RWPE2 (cell line): ENCODE measurements at regions not wholly inside any gene's neighbourhood (a gene's known extent, or its start where the extent isn't known, plus 50 kb on each side); places are given as distances from the start of the nearest gene placed in this dataset.
"Not testable (repeated sequence)": the region's sequence is repeated elsewhere in the genome, so short reads cannot be mapped to it uniquely, and the experiment has no call there.

Experiments used
- ATAC-seq: fragments of 200-7000 bp; cut with Tn5 transposase; 3 replicates; pipeline ENCODE4 v1.9.1; 2021; ENCODE audit warnings: low read depth
- DNase-seq: peaks from one replicate; pipeline ENCODE4 v3.0.0-alpha.2; 2020; ENCODE audit warnings: low spot score
- H3K27ac ChIP-seq: fragments of 450-650 bp; 2 replicates; pipeline ENCODE4 v1.5.1; 2017; ENCODE audit warnings: mild to moderate bottlenecking; ENCODE audit not compliant: poor library complexity, severe bottlenecking
- H3K27me3 ChIP-seq: fragments of 250-450 bp; sonication (Bioruptor Pico); 2 replicates; pipeline ENCODE4 v1.5.1; 2021; ENCODE audit warnings: mild to moderate bottlenecking, moderate library complexity; ENCODE audit not compliant: insufficient read depth, poor library complexity, severe bottlenecking
- H3K36me3 ChIP-seq: fragments of 250-450 bp; sonication (Bioruptor Pico); 2 replicates; pipeline ENCODE4 v1.5.1; 2020; ENCODE audit warnings: low read depth, mild to moderate bottlenecking, moderate library complexity
- H3K4me1 ChIP-seq: fragments of 250-450 bp; sonication (Bioruptor Pico); 2 replicates; pipeline ENCODE4 v1.5.1; 2021; ENCODE audit warnings: mild to moderate bottlenecking, moderate library complexity; ENCODE audit not compliant: insufficient read depth, poor library complexity, severe bottlenecking
- H3K4me3 ChIP-seq: fragments of 250-450 bp; sonication (Bioruptor Pico); 2 replicates; pipeline ENCODE4 v1.5.1; 2021; ENCODE audit warnings: mild to moderate bottlenecking, moderate library complexity; ENCODE audit not compliant: severe bottlenecking
- H3K9me3 ChIP-seq: fragments of 250-450 bp; sonication (Bioruptor Pico); 2 replicates; pipeline ENCODE4 v1.5.1; 2021; ENCODE audit warnings: mild to moderate bottlenecking, moderate library complexity; ENCODE audit not compliant: severe bottlenecking
- TF ChIP-seq, protein P1 (sequence below): fragments of 450-650 bp; IDR thresholded peaks from one replicate; pipeline ENCODE4 v1.5.1; 2017; ENCODE audit warnings: mild to moderate bottlenecking, moderate library complexity; ENCODE audit not compliant: poor library complexity, severe bottlenecking

DNA sequence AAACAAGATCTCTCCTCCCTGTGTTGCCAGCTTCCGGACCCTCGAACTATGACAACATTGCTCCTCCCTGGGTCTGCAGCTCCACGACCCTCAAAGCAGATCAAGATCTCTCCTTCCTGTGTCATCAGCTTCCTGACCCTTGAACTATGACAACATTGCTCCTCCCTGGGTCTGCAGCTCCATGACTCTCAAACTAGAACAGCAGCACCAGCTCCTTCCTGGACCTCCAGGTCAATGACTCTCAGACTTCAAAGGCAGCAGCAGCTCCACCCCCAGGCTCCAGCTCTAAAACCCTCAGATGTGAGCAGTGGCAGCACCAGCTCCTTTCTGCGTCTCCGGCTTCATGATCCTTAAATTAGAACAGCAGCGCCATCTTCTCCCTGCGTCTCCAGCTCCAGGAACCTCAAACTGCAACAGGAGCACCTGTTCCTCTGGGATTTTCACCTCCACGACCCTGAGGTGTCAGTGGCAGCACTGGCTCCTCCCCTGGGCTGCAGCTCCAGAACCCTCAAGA lies 341.0 kb upstream of the SULF2 start:
- no peak for DNase-seq

DNA sequence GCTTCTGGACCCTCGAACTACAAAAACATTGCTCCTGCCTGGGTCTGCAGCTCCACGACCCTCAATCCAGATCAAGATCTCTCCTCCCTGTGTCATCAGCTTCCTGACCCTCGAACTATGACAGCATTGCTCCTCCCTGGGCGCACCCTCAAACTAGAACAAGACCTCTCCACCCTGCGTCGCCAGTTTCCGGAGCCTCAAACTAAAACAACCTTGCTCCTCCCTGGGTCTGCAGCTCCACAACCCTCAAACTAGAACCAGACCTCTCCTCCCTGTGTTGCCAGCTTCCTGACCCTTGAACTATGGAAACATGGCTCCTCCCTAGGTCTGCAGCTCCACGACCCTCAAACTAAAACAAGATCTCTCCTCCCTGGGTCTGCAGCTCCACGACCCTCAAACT lies 339.7 kb upstream of the SULF2 start:
- DNase-seq: no peak
- H3K4me3 ChIP-seq: no peak overlapping the region
- TF ChIP-seq, protein P1, sequence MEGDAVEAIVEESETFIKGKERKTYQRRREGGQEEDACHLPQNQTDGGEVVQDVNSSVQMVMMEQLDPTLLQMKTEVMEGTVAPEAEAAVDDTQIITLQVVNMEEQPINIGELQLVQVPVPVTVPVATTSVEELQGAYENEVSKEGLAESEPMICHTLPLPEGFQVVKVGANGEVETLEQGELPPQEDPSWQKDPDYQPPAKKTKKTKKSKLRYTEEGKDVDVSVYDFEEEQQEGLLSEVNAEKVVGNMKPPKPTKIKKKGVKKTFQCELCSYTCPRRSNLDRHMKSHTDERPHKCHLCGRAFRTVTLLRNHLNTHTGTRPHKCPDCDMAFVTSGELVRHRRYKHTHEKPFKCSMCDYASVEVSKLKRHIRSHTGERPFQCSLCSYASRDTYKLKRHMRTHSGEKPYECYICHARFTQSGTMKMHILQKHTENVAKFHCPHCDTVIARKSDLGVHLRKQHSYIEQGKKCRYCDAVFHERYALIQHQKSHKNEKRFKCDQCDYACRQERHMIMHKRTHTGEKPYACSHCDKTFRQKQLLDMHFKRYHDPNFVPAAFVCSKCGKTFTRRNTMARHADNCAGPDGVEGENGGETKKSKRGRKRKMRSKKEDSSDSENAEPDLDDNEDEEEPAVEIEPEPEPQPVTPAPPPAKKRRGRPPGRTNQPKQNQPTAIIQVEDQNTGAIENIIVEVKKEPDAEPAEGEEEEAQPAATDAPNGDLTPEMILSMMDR: no peak
- H3K4me1 ChIP-seq: peaks cover 10% of the 10 kb centered on the region
- no peaks in the 10 kb centered on the region for H3K36me3 ChIP-seq
- ATAC-seq: no peak
- H3K27me3 ChIP-seq: no peaks in the 10 kb centered on the region
- H3K27ac ChIP-seq: no peak overlapping the region
- H3K9me3 ChIP-seq: no peaks in the 10 kb centered on the region

More for the DNA sequence above, 341.0 kb upstream of the SULF2 start:
- H3K27me3 ChIP-seq: no peaks in the 10 kb centered on the region
- no peak overlapping the region for H3K4me3 ChIP-seq
- TF ChIP-seq, protein P1: no peak
- H3K9me3 ChIP-seq: no peaks in the 10 kb centered on the region
- no peak for ATAC-seq
- H3K4me1 ChIP-seq: peaks cover 10% of the 10 kb centered on the region
- H3K27ac ChIP-seq: no peak overlapping the region
- no peaks in the 10 kb centered on the region for H3K36me3 ChIP-seq

DNA sequence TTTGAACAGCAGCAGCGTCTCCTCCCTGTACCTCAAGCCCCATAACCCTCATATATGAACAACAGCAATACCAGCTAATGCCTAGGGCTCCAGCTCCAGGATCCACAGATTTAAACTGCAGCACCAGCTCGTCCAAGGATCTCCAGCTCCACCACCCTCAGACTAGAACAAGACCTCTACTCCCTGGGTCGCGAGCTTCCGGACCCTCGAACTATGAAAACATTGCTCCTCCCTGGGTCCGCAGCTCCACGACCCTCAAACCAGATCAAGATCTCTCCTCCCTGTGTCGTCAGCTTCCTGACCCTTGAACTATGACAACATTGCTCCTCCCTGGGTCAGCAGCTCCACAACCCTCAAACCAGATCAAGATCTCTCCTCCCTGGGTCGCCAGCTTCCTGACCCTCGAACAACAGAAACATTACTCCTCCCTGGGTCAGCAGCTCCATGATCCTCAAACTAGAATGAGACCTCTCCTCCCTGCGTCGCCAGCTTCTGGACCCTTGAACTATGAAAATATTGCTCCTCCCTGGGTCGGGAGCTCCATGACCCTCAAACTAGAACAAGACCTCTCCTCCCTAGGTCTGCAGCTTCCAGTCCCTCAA lies 339.0 kb upstream of the SULF2 start:
- Histone ChIP-seq H3K27ac (no peak overlapping the region), H3K27me3 (no peaks in the 10 kb centered on the region), H3K36me3 (no peaks in the 10 kb centered on the region), H3K4me1 (peaks cover 10% of the 10 kb centered on the region), H3K4me3 (no peak overlapping the region), H3K9me3 (no peaks in the 10 kb centered on the region)
- no peak for ATAC-seq
- no peak for DNase-seq
- TF ChIP-seq, protein P1: no peak

DNA sequence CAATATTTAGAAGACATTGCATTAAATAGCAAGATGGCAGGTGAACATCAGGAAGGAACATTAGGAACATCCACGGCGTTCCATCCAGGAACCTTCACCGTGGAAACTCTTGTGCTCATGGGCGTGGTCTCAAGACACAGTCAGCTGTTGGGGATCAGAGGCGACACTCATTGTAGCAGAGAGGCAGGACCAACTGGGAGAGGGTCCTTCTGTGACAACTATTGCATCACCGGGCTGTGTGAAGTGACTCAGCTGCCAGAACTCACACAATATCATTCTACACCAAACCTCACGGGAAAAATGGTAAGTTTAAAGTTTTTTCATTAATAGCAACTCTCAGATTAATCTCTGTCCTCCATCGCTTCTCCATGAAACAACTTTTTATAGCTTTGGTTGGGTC lies 334.8 kb upstream of the SULF2 start:
- no peak overlapping the region for H3K27ac ChIP-seq
- H3K27me3 ChIP-seq: no peaks in the 10 kb centered on the region
- TF ChIP-seq, protein P1: no peak
- H3K4me1 ChIP-seq: no peaks in the 10 kb centered on the region
- H3K4me3 ChIP-seq: no peak overlapping the region
- DNase-seq (no peak), ATAC-seq (no peak)
- no peaks in the 10 kb centered on the region for H3K9me3 ChIP-seq
- no peaks in the 10 kb centered on the region for H3K36me3 ChIP-seq

DNA sequence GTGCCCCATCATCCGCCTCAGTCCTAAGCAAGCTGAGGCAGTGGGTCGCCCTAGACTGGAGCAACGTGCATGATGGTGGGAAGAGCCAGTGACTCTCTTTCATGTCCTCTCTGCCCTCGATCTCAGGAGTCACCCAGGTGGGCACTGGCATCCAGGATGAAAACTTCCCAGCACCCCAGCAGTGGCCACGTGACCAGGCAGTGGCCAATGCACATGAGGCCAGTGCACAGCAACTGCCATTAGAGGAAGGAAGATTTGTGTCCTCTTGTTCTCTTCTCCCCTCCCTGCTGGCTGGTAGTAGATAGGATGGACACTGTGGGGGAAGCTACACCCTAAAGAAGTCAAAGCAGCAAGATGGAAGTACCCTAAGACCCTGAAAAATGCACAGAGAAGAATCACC lies 334.1 kb upstream of the SULF2 start:
- ATAC-seq, H3K9me3 ChIP-seq, H3K4me3 ChIP-seq, H3K36me3 ChIP-seq, H3K27ac ChIP-seq, DNase-seq, H3K4me1 ChIP-seq, H3K27me3 ChIP-seq: not testable (repeated sequence)
